Activated naive CD4-positive, alpha-beta T cell treated with anti-CD3 and anti-CD28 coated beads for 36 hours (primary cell): ENCODE measurements at regions not wholly inside any gene's neighbourhood (a gene's known extent, or its start where the extent isn't known, plus 50 kb on each side); places are given as distances from the start of the nearest gene placed in this dataset.

ENCODE experiments used
- CTCF ChIA-PET: fragments of 350-600 bp; sonication (Branson Sonifier 250); formaldehyde crosslinking; loops from one replicate; lab custom pipeline; 2021; ENCODE audit warnings: antibody characterized with exemption; lab: Charles Lee
- DNase-seq: peaks from one replicate; pipeline ENCODE4 v3.0.0-alpha.2; 2020
- H3K27ac Mint-ChIP-seq: one replicate; pipeline ENCODE4 v1.8.0; 2021; ENCODE audit warnings: mild to moderate bottlenecking, mixed read lengths
- H3K27me3 Mint-ChIP-seq: one replicate; pipeline ENCODE4 v1.8.0; 2021; ENCODE audit warnings: low read depth, mixed read lengths
- H3K36me3 Mint-ChIP-seq: one replicate; pipeline ENCODE4 v1.8.0; 2021; ENCODE audit warnings: low read depth, mixed read lengths
- H3K4me1 Mint-ChIP-seq: one replicate; pipeline ENCODE4 v1.8.0; 2021; ENCODE audit warnings: low read depth, mixed read lengths
- H3K4me3 Mint-ChIP-seq: one replicate; pipeline ENCODE4 v1.8.0; 2021; ENCODE audit warnings: mild to moderate bottlenecking, moderate library complexity, mixed read lengths
- H3K9me3 Mint-ChIP-seq: one replicate; pipeline ENCODE4 v1.8.0; 2021; ENCODE audit warnings: mixed read lengths
- intact Hi-C: fragments of 100-400 bp; cut with micrococcal nuclease; formaldehyde crosslinking; loops from one replicate; pipeline ENCODE4 v1.15.1; 2023

DNA sequence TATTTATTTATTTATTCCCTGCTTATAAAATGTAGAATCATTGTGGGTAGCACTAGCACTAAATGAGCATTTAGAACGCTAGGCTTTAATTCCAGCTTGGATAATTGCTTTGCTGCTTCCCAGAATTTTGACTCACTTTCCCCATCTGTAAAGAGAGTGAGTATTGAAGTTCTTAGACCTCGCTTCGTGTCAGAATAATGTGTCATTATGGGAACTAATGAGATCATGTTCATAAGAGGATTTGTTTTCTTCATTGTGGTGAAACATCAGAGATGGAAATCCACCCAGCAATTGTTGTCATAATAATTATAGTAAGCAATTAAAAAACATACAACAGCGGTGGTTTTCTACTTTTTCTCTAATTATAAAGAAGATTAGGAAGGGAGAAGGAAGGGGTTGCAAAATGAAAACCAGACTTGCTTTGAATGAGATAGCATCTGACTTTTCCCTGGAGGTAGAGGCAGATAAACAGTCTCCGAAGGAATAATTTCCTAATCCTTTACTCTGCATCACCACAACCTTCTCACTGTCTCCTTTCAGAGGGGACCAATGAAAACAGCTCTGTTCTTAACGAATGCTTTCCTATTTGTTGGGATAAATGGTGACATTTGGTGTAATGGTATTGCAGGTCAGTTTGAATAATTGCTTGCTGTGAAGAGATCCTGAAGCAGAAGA lies 86.8 kb upstream of the ARHGAP5 start:
- no peak for DNase-seq
- Mint-ChIP-seq H3K9me3 (peaks cover 8% of the 10 kb centered on the region), H3K27ac (no peak overlapping the region), H3K4me3 (no peak overlapping the region), H3K36me3 (peaks cover 5% of the 10 kb centered on the region), H3K4me1 (peaks cover 2% of the 10 kb centered on the region), H3K27me3 (no peaks in the 10 kb centered on the region)
- intact Hi-C loops: no loop called here
- CTCF ChIA-PET: no interaction called here

DNA sequence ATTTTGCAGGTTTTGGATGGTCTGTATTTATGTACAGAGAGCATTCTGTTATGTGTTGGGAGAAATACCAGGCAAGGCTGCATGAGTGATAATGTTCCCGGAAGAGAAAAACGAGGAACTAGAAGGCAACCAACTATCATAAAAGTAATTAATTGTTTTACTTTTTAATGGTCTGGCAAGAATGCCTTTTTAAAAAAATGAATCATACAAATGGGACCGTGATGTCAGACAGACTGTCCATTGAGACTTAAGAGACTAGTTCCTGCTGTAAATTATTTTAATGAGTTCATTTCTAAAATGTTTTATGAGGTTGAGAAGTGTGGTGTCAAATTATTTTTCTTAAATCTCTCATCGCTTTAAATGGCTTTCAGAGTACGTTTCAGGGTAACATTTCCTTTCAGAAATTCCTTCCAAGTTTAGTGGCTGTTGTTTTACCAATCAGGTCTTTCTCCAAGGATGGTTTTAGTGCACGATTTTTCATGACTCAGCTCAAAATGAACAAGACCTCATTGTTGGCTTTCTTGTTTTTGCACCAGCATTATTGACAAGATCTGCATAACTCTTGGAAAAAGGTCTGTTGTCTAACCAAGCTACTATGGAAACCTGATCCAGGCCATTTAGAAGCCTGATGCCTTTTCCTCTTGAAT lies 86.1 kb upstream of the ARHGAP5 start:
- intact Hi-C loops: no loop called here
- Mint-ChIP-seq H3K4me1 (peaks cover 2% of the 10 kb centered on the region), H3K27me3 (no peaks in the 10 kb centered on the region), H3K9me3 (peaks cover 6% of the 10 kb centered on the region), H3K27ac (no peak overlapping the region), H3K4me3 (no peak overlapping the region), H3K36me3 (peaks cover 5% of the 10 kb centered on the region)
- CTCF ChIA-PET: interaction anchor here (0.6 kb wide), 1 partner anchor 22 kb away, joined by 3 read pairs; no protein-coding TSS in a partner anchor
- no peak for DNase-seq

DNA sequence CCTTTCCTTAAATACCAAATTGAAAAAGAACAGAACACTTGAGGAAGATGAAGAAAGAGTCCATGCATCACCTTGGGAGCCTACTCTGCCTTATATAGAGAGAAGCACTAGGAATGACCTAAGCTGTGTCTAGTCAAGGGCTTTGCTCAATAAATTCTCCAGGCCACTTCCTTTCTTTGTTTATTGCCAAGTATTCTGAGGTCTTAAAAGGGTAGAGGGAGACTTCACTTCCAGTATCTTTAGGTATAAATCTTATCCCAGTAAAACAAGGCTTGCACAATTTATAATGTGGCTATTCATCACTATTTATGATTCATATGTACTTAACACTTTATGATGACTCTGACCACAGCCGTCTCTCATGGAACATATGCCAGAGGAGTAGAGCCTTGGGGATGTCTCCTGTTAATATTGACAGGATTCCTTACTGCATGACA lies 85.1 kb upstream of the ARHGAP5 start:
- H3K9me3 Mint-ChIP-seq: no peaks in the 10 kb centered on the region
- H3K4me1 Mint-ChIP-seq: peaks cover 2% of the 10 kb centered on the region
- H3K36me3 Mint-ChIP-seq: no peaks in the 10 kb centered on the region
- intact Hi-C loops: no loop called here
- CTCF ChIA-PET: no interaction called here
- no peak overlapping the region for H3K27ac Mint-ChIP-seq
- no peak overlapping the region for H3K4me3 Mint-ChIP-seq
- no peak for DNase-seq
- no peaks in the 10 kb centered on the region for H3K27me3 Mint-ChIP-seq

DNA sequence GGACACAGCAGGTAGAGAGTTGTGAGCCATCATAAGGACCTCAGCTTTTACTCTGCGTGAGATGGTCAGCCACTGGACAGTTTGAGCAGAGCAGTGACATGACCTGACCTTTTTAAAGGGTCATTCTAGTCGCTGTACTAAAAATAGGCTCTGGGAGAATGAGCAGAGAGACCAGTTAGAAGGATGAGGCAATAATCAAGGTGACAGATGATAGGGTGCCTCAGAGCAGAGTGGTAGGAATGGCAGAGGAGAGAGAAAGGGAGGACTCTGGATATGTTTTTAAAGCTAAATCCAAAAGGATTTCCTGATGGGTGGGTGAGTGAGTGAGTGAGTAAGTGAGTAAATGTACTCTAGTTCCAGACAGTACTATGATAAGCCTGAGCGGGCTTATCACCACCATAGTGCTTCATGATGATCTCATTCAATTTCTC lies 83.6 kb upstream of the ARHGAP5 start:
- Mint-ChIP-seq H3K4me3 (no peak overlapping the region), H3K27me3 (no peaks in the 10 kb centered on the region), H3K9me3 (no peaks in the 10 kb centered on the region), H3K27ac (no peak overlapping the region), H3K4me1 (peaks cover 2% of the 10 kb centered on the region), H3K36me3 (no peaks in the 10 kb centered on the region)
- CTCF ChIA-PET: no interaction called here
- no peak for DNase-seq
- intact Hi-C loops: no loop called here

DNA sequence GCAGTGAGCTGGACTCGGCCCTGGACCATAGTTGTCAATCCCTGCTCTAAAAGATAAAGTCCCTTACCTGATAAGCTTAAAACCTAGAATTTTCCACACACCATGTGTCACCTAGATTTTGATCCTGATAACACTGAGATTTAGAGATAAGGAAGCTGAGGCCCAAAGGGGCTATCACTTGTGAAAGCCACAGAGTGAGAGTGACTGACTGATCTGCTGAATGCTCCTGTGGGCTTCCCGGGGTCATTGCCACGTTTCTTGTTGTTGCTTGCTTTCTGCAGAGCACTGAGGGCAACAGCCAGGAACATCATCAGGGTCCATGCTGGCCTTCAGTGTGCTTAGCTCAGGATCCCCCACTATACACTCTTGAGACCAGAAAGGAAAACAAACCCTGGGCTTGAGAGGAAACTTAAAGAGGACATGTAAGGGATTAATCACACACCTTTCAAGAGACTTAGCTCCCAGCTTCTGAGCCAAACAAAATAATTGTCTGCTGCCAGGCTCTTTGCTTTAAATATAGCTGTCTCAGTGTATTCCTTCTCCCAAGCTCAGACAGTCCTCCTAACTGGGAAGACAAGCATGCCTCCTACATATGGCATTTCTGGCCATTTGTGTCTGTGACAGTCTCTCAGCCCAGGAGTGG lies 82.6 kb upstream of the ARHGAP5 start:
- Mint-ChIP-seq H3K4me3 (no peak overlapping the region), H3K36me3 (no peaks in the 10 kb centered on the region), H3K27me3 (no peaks in the 10 kb centered on the region), H3K27ac (no peak overlapping the region), H3K9me3 (no peaks in the 10 kb centered on the region), H3K4me1 (peaks cover 2% of the 10 kb centered on the region)
- CTCF ChIA-PET: no interaction called here
- no peak for DNase-seq
- intact Hi-C loops: no loop called here

DNA sequence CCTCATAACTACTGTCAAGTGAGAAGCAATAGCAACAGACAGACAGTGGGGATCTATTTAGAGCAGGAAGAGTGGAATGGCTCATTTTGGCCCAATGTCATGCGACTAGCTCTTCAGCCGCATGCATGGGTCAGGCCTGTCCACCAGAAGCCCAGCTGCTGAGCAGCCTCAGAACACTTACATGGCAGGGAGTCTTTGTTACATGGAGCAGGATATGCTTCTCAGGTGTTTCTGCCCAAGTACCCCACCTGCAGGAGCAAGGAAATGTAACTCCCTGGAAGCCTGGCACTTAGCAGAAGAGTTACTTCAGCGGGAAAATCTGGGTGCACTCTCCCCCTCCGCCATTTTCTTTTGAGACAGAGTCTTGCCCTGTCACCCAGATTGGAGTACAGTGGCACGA lies 73.5 kb upstream of the ARHGAP5 start:
- intact Hi-C loops: no loop called here
- Mint-ChIP-seq H3K4me3 (no peak overlapping the region), H3K27me3 (no peaks in the 10 kb centered on the region), H3K27ac (no peak overlapping the region), H3K4me1 (no peaks in the 10 kb centered on the region), H3K9me3 (no peaks in the 10 kb centered on the region), H3K36me3 (no peaks in the 10 kb centered on the region)
- CTCF ChIA-PET: no interaction called here
- no peak for DNase-seq

DNA sequence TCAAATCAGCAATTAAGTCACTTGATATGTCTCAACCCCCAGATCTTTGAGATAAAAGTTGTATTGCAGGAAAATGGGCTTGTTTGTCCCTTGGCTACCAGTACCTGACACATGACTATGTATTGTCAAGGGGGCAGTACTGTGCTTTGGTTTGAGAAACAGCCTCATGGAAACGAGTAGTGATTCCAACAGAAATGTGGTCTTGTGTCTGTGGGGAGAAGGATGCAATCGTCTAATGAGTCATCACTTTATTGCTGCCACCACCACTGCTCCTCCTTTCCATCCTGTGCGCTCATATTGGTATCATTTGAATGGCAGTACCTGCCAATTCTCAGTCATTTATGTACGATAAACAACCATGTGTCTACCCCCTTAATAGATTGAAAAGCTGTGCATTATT lies 72.8 kb upstream of the ARHGAP5 start:
- no peak for DNase-seq
- no peaks in the 10 kb centered on the region for H3K27me3 Mint-ChIP-seq
- H3K4me1 Mint-ChIP-seq: no peaks in the 10 kb centered on the region
- no peak overlapping the region for H3K4me3 Mint-ChIP-seq
- no peaks in the 10 kb centered on the region for H3K9me3 Mint-ChIP-seq
- CTCF ChIA-PET: no interaction called here
- intact Hi-C loops: no loop called here
- H3K36me3 Mint-ChIP-seq: no peaks in the 10 kb centered on the region
- H3K27ac Mint-ChIP-seq: no peak overlapping the region

DNA sequence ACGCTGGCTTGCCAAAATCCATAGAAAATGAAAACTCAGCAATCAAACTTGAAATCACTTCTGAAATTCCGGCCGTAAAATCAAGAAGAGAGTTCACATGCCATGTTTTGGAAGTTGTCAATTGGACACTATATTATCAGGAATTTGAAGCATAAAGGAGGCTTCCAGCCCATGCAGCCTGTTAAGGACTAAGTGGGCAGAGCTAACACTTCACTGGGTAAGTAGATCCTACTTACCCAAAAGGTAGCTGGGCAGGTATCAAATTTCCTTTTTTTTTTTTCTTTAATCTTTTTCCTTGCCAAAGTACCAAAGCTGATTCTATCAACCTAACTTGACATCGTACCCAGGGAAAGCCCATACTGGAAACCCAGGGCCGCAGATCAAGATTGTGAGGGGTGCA lies 71.5 kb upstream of the ARHGAP5 start:
- no peak for DNase-seq
- Mint-ChIP-seq H3K9me3 (no peaks in the 10 kb centered on the region), H3K4me1 (no peaks in the 10 kb centered on the region), H3K4me3 (no peak overlapping the region), H3K27ac (no peak overlapping the region), H3K36me3 (no peaks in the 10 kb centered on the region), H3K27me3 (no peaks in the 10 kb centered on the region)
- intact Hi-C loops: no loop called here
- CTCF ChIA-PET: interaction anchor here (0.6 kb wide), 1 partner anchor 39 kb away, joined by 4 read pairs; no protein-coding TSS in a partner anchor

DNA sequence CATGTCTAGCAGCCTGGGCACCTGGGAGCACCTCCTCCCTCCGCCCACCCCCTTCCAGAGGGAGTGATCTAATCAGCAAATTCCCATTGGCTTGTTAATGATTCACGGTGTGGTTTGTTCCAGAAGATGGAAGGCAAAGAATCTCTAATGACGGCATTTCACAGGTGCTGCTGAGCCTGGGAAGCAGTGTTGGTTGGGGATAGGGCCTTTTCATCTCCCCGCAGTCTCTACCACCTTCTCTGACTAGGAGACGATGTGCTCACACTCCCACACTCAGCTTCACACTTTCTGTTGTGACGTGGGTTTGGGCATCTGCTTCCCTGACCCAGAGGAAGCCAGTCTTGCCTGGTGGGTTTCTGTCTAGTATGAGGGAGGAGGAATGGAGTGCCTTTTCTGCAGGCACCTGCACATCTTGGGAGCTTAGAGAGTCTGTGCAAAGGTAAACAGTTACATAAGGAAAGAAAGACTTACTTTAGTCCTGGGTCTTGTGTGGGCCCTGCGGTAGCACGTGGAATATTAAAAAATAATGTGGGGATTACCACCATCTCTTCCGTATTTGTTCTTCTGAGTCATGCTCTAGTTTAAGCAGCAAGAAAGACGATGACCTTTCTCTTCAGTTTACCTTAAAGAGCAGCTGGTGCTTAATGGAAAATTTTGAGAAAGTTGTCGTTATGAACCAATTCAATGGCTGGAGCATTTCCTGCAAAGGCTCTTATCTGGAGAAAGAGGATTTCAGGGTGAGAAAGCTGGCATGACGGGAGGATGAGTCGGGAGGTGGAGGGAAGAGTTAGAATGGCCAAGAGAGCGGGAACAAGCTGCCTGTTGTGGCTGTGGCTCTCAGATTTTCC lies 70.6 kb upstream of the ARHGAP5 start:
- Mint-ChIP-seq H3K4me1 (no peaks in the 10 kb centered on the region), H3K27ac (no peak overlapping the region), H3K36me3 (no peaks in the 10 kb centered on the region), H3K4me3 (no peak overlapping the region), H3K27me3 (no peaks in the 10 kb centered on the region), H3K9me3 (no peaks in the 10 kb centered on the region)
- intact Hi-C loops: no loop called here
- CTCF ChIA-PET: interaction anchor here (1.5 kb wide), 1 partner anchor 15 kb away, joined by 3 read pairs; no protein-coding TSS in a partner anchor
- DNase-seq: no peak

DNA sequence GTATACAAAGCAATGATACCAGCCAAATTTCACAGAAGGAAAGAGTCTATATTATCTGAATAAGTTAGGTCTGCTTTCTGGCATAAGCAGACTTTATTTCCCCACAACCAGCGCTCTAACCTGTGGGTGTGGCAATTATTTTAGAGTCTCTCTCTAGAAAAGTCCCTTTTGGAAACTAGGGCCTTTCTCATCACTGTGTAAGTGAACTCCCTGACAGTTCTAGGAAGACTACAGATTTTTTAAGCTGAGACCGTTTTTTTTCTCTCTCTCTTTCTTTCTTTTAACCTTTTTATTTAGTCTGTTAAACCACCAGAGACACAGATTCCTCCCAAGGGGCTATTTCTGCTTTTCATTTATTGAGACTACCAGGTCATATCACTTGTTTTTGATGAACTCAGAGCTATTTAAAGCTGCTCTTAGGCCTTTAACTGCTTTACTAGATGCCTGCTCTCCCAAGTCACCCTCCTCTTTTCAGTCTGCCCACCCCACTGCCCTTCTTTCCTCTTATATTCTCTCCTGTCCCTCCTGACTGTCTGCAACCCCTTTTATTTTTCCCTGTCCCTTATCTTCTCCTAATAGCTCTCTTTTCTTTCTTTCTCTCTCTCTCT lies 69.2 kb upstream of the ARHGAP5 start:
- Mint-ChIP-seq H3K27me3 (no peaks in the 10 kb centered on the region), H3K36me3 (no peaks in the 10 kb centered on the region), H3K4me1 (no peaks in the 10 kb centered on the region), H3K27ac (no peak overlapping the region), H3K9me3 (no peaks in the 10 kb centered on the region), H3K4me3 (no peak overlapping the region)
- CTCF ChIA-PET: interaction anchor here (0.6 to 0.7 kb wide), 2 partner anchors 43 to 83 kb away, joined by 3 to 4 read pairs; no protein-coding TSS in a partner anchor
- no peak for DNase-seq
- intact Hi-C loops: no loop called here

DNA sequence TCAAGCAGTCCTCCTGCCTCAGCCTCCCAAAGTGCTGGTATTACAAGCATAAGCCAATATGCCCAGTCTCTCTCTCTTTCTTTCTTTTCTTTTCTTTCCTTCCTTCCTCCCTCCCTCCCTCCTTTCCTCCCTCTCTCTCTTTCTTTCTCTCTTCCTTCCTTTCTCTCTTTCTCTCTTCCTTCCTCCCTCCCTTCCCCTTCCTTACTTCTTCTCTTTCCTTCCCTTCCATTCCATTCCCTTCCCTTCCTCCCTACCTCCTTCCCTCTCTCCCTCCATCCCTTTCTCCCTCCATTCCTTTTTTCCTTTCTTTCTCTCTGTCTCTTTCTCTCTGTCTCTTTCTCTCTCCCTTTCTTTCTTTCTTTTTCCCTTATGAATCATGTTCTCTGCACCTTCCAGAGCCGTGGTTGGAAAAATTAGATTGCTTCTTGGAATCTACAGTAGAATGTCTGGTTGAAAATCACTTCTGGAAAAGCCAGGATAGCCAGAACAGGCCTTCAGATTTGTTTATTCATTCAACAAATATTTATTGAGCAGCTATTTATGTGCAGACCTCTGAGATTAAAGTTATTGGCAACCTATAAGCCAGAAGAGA lies 68.4 kb upstream of the ARHGAP5 start:
- H3K27me3 Mint-ChIP-seq: no peaks in the 10 kb centered on the region
- no peak overlapping the region for H3K4me3 Mint-ChIP-seq
- H3K36me3 Mint-ChIP-seq: no peaks in the 10 kb centered on the region
- H3K27ac Mint-ChIP-seq: no peak overlapping the region
- no peaks in the 10 kb centered on the region for H3K4me1 Mint-ChIP-seq
- intact Hi-C loops: no loop called here
- no peak for DNase-seq
- CTCF ChIA-PET: interaction anchor here (0.6 kb wide), 1 partner anchor 44 kb away, joined by 3 read pairs; no protein-coding TSS in a partner anchor
- H3K9me3 Mint-ChIP-seq: no peaks in the 10 kb centered on the region
